ENCODE measurements at regions not wholly inside any gene's neighbourhood (a gene's known extent, or its start where the extent isn't known, plus 50 kb on each side); places are given as distances from the start of the nearest gene placed in this dataset.

DNA sequence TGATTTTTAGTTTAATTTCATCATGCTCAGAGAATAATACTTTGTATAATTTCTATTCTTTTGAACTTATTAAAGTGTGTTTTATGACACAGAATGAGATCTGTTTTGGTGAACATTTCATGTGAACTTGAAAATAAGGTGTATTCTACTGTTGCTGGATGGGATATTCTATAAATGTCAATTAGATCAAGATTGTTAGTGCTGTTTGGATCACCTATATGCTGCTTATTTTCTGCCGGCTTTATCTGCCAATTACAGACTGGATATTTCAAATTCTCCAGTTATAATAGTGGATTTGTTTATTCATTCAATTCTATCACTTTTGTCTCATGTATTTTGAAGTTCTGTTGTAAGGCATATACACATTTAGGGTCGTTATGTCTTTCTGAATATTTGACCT, 720.7 kb upstream of the RIOK2 start:
- Histone ChIP-seq H3K27ac (ENCODE audit: extremely low read depth, low read depth, low read length) (no peak overlapping the region), H3K4me3 (ENCODE audit: low read depth, low read length) (no peak overlapping the region), H3K9me3 (ENCODE audit: control insufficient read depth, insufficient read depth, low read depth, low read length) (no peaks in the 10 kb centered on the region), H3K4me1 (ENCODE audit: control insufficient read depth, insufficient read depth, low read length) (no peaks in the 10 kb centered on the region), H3K36me3 (ENCODE audit: control insufficient read depth in 2 of 2, insufficient read depth in 1 of 2, low read length in 2 of 2) (no peaks in the 10 kb centered on the region)
- TF ChIP-seq ZNF274 (IDR thresholded peaks at IDR 0.05; ENCODE audit: low read length) (no peak), ZNF274 (tag by site-specific recombination; IDR thresholded peaks at IDR 0.05; ENCODE audit: borderline replicate concordance) (no peak), ZSCAN16 (tag by site-specific recombination; IDR thresholded peaks at IDR 0.05) (no peak), KLF7 (tag by site-specific recombination; IDR thresholded peaks at IDR 0.05; ENCODE audit: borderline replicate concordance) (no peak), ZBTB17 (tag by site-specific recombination; IDR thresholded peaks at IDR 0.05) (no peak), ZBTB21 (tag by site-specific recombination; IDR thresholded peaks at IDR 0.05) (no peak), ZNF623 (tag by site-specific recombination; IDR thresholded peaks at IDR 0.05) (no peak), ZNF654 (tag by site-specific recombination; IDR thresholded peaks at IDR 0.05; ENCODE audit: low read depth) (no peak), ZNF341 (tag by site-specific recombination; IDR thresholded peaks at IDR 0.05; ENCODE audit: low read depth) (no peak), ZNF423 (tag by site-specific recombination; IDR thresholded peaks at IDR 0.05) (no peak), ZNF155 (tag by site-specific recombination; IDR thresholded peaks at IDR 0.05) (no peak), ZNF664 (tag by site-specific recombination; IDR thresholded peaks at IDR 0.05) (no peak), ZNF548 (tag by site-specific recombination; IDR thresholded peaks at IDR 0.05) (no peak), ZNF133 (tag by site-specific recombination; IDR thresholded peaks at IDR 0.05) (no peak), YY2 (tag by site-specific recombination; IDR thresholded peaks at IDR 0.05) (no peak), GLIS2 (tag by site-specific recombination; IDR thresholded peaks at IDR 0.05) (no peak), SETDB1 (IDR thresholded peaks at IDR 0.05; ENCODE audit: insufficient read length, low read length) (no peak), ZNF37A (tag by site-specific recombination; IDR thresholded peaks at IDR 0.05) (no peak), ZNF768 (tag by site-specific recombination; IDR thresholded peaks at IDR 0.05) (no peak), ZNF148 (tag by site-specific recombination; IDR thresholded peaks at IDR 0.05; ENCODE audit: borderline replicate concordance) (no peak), ZNF571 (tag by site-specific recombination; IDR thresholded peaks at IDR 0.05) (no peak)
- POLR2A ChIA-PET, result no interaction called here
- CTCF ChIA-PET, result no interaction called here

GRCh38 chr5:97906135-97906534, 723.1 kb upstream of the RIOK2 start:
- no peak overlapping the region for H3K27ac ChIP-seq (ENCODE audit: extremely low read depth, low read depth, low read length)
- TF ChIP-seq ZNF223 (tag by site-specific recombination; IDR thresholded peaks at IDR 0.05) (no peak), ZNF350 (tag by site-specific recombination; IDR thresholded peaks at IDR 0.05) (no peak), ZNF777 (tag by site-specific recombination; IDR thresholded peaks at IDR 0.05; ENCODE audit: borderline replicate concordance) (no peak), ZNF138 (tag by site-specific recombination; IDR thresholded peaks at IDR 0.05; ENCODE audit: borderline replicate concordance) (no peak), ZNF148 (tag by site-specific recombination; IDR thresholded peaks at IDR 0.05; ENCODE audit: borderline replicate concordance) (no peak), ZXDB (tag by site-specific recombination; IDR thresholded peaks at IDR 0.05) (no peak), GLIS2 (tag by site-specific recombination; IDR thresholded peaks at IDR 0.05) (no peak)
- TF ChIP-seq, protein P1, sequence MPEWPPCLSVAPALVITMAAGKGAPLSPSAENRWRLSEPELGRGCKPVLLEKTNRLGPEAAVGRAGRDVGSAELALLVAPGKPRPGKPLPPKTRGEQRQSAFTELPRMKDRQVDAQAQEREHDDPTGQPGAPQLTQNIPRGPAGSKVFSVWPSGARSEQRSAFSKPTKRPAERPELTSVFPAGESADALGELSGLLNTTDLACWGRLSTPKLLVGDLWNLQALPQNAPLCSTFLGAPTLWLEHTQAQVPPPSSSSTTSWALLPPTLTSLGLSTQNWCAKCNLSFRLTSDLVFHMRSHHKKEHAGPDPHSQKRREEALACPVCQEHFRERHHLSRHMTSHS (tag by site-specific recombination; IDR thresholded peaks at IDR 0.05), result no peak
- POLR2A ChIA-PET, result no interaction called here

More at GRCh38 chr5:97906135-97906534, 723.1 kb upstream of the RIOK2 start:
- no peak overlapping the region for H3K4me3 ChIP-seq (ENCODE audit: low read depth, low read length)
- no peaks in the 10 kb centered on the region for H3K9me3 ChIP-seq (ENCODE audit: control insufficient read depth, insufficient read depth, low read depth, low read length)
- H3K4me1 ChIP-seq (ENCODE audit: control insufficient read depth, insufficient read depth, low read length), result no peaks in the 10 kb centered on the region
- CTCF ChIA-PET, result interaction anchor here (0.6 to 0.7 kb wide), 3 partner anchors 132 to 665 kb away, joined by 3 to 4 read pairs (median 3); no protein-coding TSS in a partner anchor
- H3K36me3 ChIP-seq (ENCODE audit: control insufficient read depth in 2 of 2, insufficient read depth in 1 of 2, low read length in 2 of 2), result no peaks in the 10 kb centered on the region
